DND-41 (cell line): ENCODE measurements at regions not wholly inside any gene's neighbourhood (a gene's known extent, or its start where the extent isn't known, plus 50 kb on each side); places are given as distances from the start of the nearest gene placed in this dataset.

ENCODE experiments used
- EZH2 ChIP-seq: IDR thresholded peaks from 3 replicates; pipeline ENCODE4 v1.6.1; 2012; ENCODE audit warnings: borderline replicate concordance, low read depth, mild to moderate bottlenecking, moderate library complexity, low read length, inconsistent platforms; ENCODE audit not compliant: severe bottlenecking
- TF ChIP-seq, protein P1 (sequence below): IDR thresholded peaks from 2 replicates; pipeline ENCODE4 v1.5.1; 2012; ENCODE audit warnings: borderline replicate concordance, low read length, moderate library complexity, mild to moderate bottlenecking; ENCODE audit not compliant: poor library complexity, severe bottlenecking; ENCODE audit errors: extremely low read depth

DNA sequence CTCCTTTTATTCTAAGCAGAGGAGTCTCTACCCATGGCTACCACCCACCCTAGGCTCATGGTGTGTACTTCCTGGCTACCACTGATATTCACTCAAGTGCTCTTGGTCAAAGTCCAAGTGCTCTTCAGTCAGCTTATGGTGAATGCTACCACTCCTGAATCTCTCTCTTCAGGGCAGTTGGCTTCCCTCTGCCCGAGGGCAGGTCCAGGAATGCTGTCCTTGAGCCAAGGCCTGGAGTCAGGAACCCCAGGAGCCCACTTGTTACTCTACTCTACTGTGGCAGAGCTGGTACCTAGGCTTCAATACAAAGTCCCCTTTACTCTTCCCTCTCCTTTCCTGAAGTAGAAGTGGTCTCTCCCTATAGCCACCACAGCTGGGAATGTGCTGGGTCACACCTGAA, 226.0 kb downstream of the DIPK2A start:
- TF ChIP-seq, protein P1, sequence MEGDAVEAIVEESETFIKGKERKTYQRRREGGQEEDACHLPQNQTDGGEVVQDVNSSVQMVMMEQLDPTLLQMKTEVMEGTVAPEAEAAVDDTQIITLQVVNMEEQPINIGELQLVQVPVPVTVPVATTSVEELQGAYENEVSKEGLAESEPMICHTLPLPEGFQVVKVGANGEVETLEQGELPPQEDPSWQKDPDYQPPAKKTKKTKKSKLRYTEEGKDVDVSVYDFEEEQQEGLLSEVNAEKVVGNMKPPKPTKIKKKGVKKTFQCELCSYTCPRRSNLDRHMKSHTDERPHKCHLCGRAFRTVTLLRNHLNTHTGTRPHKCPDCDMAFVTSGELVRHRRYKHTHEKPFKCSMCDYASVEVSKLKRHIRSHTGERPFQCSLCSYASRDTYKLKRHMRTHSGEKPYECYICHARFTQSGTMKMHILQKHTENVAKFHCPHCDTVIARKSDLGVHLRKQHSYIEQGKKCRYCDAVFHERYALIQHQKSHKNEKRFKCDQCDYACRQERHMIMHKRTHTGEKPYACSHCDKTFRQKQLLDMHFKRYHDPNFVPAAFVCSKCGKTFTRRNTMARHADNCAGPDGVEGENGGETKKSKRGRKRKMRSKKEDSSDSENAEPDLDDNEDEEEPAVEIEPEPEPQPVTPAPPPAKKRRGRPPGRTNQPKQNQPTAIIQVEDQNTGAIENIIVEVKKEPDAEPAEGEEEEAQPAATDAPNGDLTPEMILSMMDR = no peak
- no peak for TF ChIP-seq EZH2
